Right cardiac atrium (tissue), 5 donors: ENCODE measurements at regions not wholly inside any gene's neighbourhood (a gene's known extent, or its start where the extent isn't known, plus 50 kb on each side); places are given as distances from the start of the nearest gene placed in this dataset.
A peak's percentile ranks its signal among the peaks of the same experiment; 100 is the strongest.

ENCODE experiments used
- ATAC-seq, 2 donors: fragments of 200-7000 bp; cut with Tn5 transposase; one replicate each; pipeline versions ENCODE4 v1.8.0 to v1.9.1; 2020; ENCODE audit warnings: moderate library complexity in 2 of 2, mild to moderate bottlenecking in 1 of 2
- DNase-seq, 3 donors: peaks; one replicate each; pipeline ENCODE4 v3.0.0-alpha.2; 2020
- H3K27ac ChIP-seq: one replicate; pipeline ENCODE4 v1.5.1; 2013; ENCODE audit warnings: mild to moderate bottlenecking, low read length, control low read depth, moderate library complexity
- H3K27me3 ChIP-seq: one replicate; pipeline ENCODE4 v1.6.1; 2013; ENCODE audit not compliant: control insufficient read depth, insufficient read depth
- H3K4me1 ChIP-seq: one replicate; pipeline ENCODE4 v1.6.1; 2013; ENCODE audit warnings: low read length; ENCODE audit not compliant: control insufficient read depth, insufficient read depth
- H3K4me3 ChIP-seq: one replicate; pipeline ENCODE4 v1.5.1; 2013; ENCODE audit warnings: low read length, control low read depth
- H3K9me3 ChIP-seq: one replicate; pipeline ENCODE4 v1.6.1; 2013; ENCODE audit warnings: low read length; ENCODE audit not compliant: control insufficient read depth
- WGBS: extraction: QIAGEN DNeasy Blood & Tissue Kit; methylation state at CpG from one replicate; pipeline ENCODE4 v1.1.7; 2013; 5-methylcytosine and 5-hydroxymethylcytosine counted together
- intact Hi-C, 4 donors: fragments of 100-400 bp; cut with DNase I; formaldehyde crosslinking; loops; one replicate each; pipeline versions ENCODE4 v1.11.0 to v1.14.0; 2022 to 2023
- donor health status: healthy with polysubstance abuse.
- donor health status: DM: no; HTN: yes; CAD: no.
- donor health status: DM: no; HTN: no; CAD: no.
- donor health status: DM: no; HTN: yes; CAD: no; lungs with severe emphysema.
- donor health status: DM: yes; HTN: yes; CAD: no.

DNA sequence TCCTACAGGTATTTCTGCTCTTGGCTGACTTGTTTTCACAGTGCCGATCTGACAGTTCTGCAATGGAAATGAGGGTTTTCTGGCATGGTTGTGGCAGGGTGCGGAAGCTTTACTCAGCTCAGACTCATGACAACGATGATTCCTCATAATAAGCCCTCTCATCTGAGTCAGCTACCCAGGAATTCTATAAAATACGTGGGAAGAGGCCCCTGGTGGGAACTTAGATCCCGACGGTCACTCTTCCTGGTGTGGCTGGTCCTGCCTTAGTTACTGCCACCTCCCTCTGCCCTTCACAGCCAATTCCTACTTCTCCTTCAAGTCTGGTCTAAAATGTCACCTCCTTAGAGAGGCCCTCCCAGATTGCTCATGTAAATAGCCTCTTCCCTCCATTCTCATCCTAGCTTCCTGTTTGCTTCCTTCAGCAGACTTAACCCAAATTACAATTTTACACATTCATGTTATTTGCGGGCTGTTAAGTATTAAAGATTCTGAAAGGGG lies 104.2 kb upstream of the MAP1LC3B2 start:
- intact Hi-C loops = no loop called here
- 46% methylated on average over 7 of the region's 7 CpGs for WGBS
- Histone ChIP-seq H3K4me3 (no peak overlapping the region), H3K27me3 (no peaks in the 10 kb centered on the region), H3K9me3 (no peaks in the 10 kb centered on the region), H3K4me1 (peaks cover 5% of the 10 kb centered on the region), H3K27ac (peak overlapping the region; percentile 88)
- ATAC-seq = peak in 1 of 2 donors; percentile 3
- DNase-seq = no peak

DNA sequence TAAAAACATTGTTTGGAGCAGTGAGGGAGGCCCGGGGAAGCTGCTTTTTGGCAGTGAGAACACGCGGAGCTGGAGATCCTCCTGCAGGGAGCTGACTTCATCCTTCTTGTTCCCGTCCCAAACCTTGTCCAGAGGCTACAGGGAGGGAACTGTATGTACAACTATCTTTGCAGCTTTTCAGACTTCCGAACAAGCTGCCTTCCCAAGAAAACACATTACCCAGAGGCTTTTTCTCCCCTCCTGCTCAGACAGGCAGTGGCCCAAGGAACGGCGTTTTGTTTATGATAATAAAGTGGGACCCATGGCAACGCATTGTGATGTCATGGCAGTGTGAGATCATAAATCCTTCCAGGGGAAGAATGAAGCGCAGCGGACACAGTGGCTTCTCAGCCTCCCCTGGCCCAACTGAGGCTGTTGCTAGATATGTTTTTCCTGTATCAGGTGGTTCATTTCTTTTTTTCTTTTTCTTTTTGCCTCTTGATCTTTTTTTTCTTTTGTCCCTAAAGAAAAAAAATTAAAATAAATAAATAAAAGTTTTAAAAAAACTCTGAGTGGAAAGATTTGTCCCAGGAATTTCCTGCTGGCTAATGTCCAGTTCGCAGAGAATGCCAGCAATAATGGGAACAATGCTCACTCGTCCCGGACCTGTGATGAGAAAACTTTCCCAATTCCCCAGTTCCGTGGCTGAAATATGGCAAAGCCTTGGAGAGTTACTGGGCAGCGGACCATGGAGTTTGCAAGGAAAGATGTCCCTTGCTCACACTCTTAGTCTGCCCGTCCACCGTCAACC lies 103.4 kb upstream of the MAP1LC3B2 start:
- Histone ChIP-seq H3K27me3 (no peaks in the 10 kb centered on the region), H3K27ac (peak overlapping the region; percentile 92), H3K4me1 (peaks cover 5% of the 10 kb centered on the region), H3K4me3 (no peak overlapping the region), H3K9me3 (no peaks in the 10 kb centered on the region)
- ATAC-seq (peak; percentile 93 to 94), DNase-seq (peak; percentile 83 to 93 (median 84))
- intact Hi-C loops = no loop called here
- WGBS = 24% methylated on average over 17 of the region's 17 CpGs

DNA sequence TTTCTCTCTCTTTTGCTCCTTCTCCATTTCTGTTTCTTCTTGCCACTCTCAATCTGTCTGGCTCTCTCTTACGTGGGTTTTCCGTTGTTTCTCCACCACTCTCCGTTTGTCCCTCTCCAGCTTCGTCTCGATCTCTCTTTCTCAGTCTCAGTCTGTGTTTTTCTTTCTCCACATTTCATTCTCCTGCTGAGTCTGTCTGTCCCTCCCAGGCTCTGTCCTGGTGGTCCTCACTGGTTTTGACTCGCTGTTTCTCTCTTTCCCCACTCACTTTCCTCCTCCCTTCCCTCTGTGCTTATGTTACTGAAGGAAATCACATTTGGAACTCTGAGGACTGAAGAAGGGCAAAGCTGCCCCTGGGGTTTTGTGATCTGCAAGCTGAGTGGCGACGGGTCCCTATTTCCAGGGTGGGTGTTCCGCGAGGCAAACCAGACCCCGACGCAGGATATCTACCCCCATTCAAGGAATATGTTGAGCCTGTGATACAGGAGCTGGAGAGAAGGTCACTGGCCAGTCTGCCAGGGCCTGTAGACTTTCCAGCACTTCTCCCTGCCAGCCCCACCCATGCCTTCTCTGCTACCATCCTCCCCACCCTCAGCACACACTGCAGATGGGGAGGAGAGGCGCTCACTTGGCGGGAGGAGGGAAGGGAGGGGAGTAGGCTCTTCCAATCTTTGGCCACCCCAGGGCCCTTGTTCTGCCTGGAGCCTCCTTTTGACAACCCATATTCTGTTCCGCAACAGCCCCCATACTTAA lies 102.7 kb upstream of the MAP1LC3B2 start:
- intact Hi-C loops = no loop called here
- DNase-seq = peak; percentile 49 to 73 (median 66)
- Histone ChIP-seq H3K27ac (peak overlapping the region; percentile 92), H3K4me3 (no peak overlapping the region), H3K27me3 (no peaks in the 10 kb centered on the region), H3K4me1 (peaks cover 5% of the 10 kb centered on the region), H3K9me3 (no peaks in the 10 kb centered on the region)
- 40% methylated on average over 15 of the region's 15 CpGs for WGBS
- peak; percentile 55 to 68 for ATAC-seq

DNA sequence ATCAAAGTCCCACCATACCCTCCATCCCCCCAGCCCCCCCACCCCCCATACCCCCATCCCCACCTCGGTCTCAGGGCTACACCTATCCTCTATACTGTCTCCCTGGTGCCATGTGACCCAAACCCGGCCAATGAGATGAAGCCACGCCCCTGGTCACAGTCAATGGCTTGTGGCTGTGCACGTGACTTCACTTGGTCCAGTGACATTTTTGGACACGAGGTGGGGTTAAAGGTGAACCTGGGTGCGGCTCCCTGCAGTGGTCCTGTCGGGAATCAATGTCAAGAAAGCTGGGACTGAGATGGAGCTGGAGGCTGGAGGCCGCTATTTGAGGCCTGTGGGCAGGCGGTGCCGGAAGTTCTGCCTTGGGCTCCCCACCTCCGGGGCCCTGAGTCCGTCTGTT lies 100.7 kb upstream of the MAP1LC3B2 start:
- H3K27ac ChIP-seq = no peak overlapping the region
- WGBS = 88% methylated on average over 12 of the region's 12 CpGs
- no peaks in the 10 kb centered on the region for H3K9me3 ChIP-seq
- no peak for DNase-seq
- peaks cover 5% of the 10 kb centered on the region for H3K4me1 ChIP-seq
- ATAC-seq = no peak
- H3K27me3 ChIP-seq = no peaks in the 10 kb centered on the region
- no peak overlapping the region for H3K4me3 ChIP-seq
- intact Hi-C loops = no loop called here

DNA sequence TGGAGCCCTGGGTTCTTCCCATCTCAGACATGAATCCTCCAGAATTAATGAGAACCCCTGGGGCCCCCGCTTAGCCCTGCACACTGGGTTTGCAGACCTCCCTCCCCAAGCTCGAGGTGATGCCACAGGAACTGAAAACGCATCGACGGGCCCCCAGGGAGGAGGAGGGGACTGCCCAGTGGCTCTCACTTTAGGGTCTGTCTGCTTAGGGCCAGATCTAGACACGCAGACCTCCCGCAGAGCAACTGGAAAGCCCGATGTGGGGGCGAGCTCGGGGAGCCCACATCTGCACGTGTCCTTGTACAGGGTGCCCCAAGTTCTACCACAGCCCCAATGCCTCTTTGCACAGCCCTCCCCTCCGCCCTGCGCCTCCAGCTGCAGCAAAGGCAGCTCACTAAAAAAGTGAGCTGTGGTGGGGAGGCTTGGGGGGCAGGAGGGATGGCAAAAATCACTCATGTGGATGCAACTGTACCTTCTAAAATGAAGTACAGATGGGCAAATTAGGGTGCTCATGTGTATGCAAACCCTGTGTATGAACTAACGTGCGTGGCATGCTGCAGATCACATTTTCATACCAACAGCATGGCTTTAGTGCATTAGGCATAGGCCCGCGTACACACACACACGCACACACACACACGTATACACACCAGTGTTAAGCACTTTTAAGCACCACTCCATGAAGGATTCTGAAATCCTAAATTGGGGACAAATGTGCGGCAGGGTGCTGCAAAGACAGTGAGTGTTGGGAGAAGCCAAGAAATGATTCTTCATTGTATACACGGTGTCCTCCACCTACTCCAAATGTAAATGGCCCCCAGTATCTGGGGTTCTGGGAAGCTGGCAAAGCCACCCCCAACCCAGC lies 99.9 kb upstream of the MAP1LC3B2 start:
- DNase-seq = no peak
- intact Hi-C loops = no loop called here
- ATAC-seq = no peak
- Histone ChIP-seq H3K9me3 (no peaks in the 10 kb centered on the region), H3K4me1 (peaks cover 5% of the 10 kb centered on the region), H3K27me3 (no peaks in the 10 kb centered on the region), H3K4me3 (no peak overlapping the region), H3K27ac (no peak overlapping the region)
- 90% methylated on average over 21 of the region's 21 CpGs for WGBS

DNA sequence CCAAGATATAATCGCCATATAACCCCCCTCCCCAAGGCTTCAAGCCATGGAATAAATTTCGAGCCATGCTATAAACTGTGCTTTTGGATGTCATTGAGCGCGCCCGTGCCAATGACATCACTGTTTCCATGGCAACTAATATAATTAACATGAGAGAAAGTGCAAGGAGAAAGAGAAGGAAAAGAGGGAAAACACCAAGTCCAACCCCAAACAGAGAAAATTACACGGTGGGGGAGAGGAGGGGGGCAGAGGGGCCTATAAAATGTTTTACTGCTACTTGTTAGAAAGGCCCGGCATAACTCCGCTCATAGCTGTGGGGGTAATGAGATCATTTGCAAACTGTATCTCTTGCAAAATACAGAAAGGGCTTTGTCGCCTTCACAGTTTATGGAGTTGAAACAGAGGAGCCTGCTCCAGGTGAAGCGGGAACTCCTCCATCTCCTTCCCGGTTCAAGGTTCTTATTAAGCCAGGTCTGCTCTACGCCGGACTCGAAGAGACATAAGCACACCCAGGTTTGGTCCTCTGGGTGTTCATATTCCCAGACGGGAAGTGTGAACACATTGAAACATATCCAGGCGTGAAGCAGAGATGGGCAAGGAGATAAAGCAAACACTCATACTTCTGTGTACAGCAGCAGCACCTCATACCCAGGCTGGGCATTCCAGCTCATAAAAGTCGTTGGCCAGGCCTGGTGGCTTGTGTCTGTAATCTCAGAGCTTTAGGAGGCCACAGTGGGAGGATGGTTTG lies 99.1 kb upstream of the MAP1LC3B2 start:
- H3K27ac ChIP-seq = no peak overlapping the region
- no peak overlapping the region for H3K4me3 ChIP-seq
- H3K27me3 ChIP-seq = no peaks in the 10 kb centered on the region
- ATAC-seq (no peak), DNase-seq (no peak)
- H3K9me3 ChIP-seq = no peaks in the 10 kb centered on the region
- 81% methylated on average over 17 of the region's 17 CpGs for WGBS
- intact Hi-C loops = no loop called here
- peaks cover 5% of the 10 kb centered on the region for H3K4me1 ChIP-seq

DNA sequence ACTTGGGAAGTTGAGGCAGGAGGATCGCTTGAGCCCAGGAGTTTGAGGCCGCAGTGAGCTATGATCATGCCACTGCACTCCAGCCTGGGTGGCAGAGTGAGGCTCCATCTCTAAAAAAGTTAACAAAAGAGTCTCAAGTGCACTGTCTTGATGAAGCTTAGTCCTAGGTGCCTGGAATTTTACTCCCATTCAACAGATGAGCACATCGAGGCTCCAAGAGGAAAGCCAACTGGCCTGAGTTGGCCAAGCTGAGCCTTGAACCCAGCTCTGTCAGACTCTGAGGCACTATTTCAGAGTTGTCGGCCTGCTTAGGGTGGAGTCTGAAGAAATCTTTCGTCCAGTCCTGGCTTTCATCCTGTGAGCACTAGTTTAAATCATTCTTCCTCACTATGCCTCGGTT lies 98.1 kb upstream of the MAP1LC3B2 start:
- H3K4me1 ChIP-seq = peaks cover 2% of the 10 kb centered on the region
- 95% methylated on average over 6 of the region's 6 CpGs for WGBS
- H3K27ac ChIP-seq = no peak overlapping the region
- intact Hi-C loops = no loop called here
- ATAC-seq = no peak
- H3K9me3 ChIP-seq = no peaks in the 10 kb centered on the region
- no peak for DNase-seq
- H3K4me3 ChIP-seq = no peak overlapping the region
- H3K27me3 ChIP-seq = no peaks in the 10 kb centered on the region

DNA sequence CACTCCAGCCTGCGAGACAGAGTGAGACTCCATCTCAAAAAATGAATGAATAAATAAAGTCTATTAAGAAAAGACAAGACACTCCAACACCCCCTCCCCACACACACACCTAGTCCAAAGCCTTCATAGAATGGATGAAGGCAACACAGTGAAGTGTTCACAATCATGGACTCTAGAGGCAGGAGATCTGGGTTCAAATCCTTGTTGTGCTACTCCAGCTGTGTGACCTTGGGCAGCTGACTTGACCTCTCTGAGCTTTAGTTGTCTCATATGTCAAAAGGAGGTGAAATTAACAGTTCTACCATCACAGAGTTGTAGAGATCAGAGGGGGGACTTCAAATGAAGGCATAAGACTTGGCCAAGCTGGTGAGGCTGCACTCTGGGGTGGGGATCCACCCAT lies 95.8 kb upstream of the MAP1LC3B2 start:
- ATAC-seq (no peak), DNase-seq (no peak)
- 93% methylated on average over 1 of the region's 1 CpG for WGBS
- H3K4me1 ChIP-seq = no peaks in the 10 kb centered on the region
- H3K27me3 ChIP-seq = no peaks in the 10 kb centered on the region
- H3K27ac ChIP-seq = no peak overlapping the region
- no peak overlapping the region for H3K4me3 ChIP-seq
- no peaks in the 10 kb centered on the region for H3K9me3 ChIP-seq
- intact Hi-C loops = no loop called here

DNA sequence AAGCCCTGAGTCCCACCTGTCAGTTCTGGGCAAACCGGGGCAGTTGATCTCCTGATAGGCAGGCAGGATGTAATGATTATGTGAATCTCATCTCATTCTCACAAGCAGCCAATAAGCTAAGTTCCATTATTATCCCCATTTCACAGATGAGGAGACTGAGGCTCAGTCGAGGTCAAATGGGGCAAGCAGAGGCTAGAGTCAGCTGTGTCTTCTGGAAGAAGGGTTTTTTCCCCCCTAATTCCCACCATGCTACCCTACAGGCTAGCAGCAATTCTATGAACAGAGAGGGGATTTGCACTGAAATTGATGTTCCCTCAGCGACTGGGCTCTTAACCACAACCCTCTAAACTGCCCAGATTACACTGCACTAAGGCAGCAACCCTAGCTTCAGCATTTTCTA lies 93.8 kb upstream of the MAP1LC3B2 start:
- Histone ChIP-seq H3K4me3 (no peak overlapping the region), H3K4me1 (no peaks in the 10 kb centered on the region), H3K27ac (no peak overlapping the region), H3K27me3 (no peaks in the 10 kb centered on the region), H3K9me3 (no peaks in the 10 kb centered on the region)
- intact Hi-C loops = no loop called here
- WGBS = 88% methylated on average over 3 of the region's 3 CpGs
- ATAC-seq (no peak), DNase-seq (no peak)

DNA sequence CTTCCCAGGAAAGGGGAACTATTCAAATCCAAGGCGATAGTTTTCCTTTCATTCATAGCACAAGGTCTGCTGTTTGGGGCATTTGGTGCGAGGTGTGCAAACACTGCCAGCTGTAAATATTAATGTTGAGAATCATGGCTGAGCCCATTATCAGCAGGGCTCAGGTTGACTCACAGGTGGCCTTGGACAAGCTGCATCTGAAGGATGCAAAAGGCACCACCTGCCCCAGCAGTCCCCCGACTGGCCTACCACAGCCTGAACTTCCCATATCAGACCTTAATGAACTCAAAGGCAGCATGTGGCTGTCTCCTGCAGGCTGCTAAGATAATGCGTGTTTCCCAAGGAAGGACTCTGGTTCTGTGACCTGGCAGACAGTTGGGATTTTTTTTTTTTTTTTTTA lies 93.3 kb upstream of the MAP1LC3B2 start:
- ATAC-seq = no peak
- intact Hi-C loops = no loop called here
- Histone ChIP-seq H3K9me3 (no peaks in the 10 kb centered on the region), H3K27ac (no peak overlapping the region), H3K27me3 (no peaks in the 10 kb centered on the region), H3K4me3 (no peak overlapping the region), H3K4me1 (no peaks in the 10 kb centered on the region)
- WGBS = 80% methylated on average over 4 of the region's 4 CpGs
- no peak for DNase-seq
